ENCODE measurements at regions not wholly inside any gene's neighbourhood (a gene's known extent, or its start where the extent isn't known, plus 50 kb on each side); places are given as distances from the start of the nearest gene placed in this dataset.

GRCh38 chr1:79069828-79070227, 63.3 kb upstream of the ADGRL4 start:
- DNase-seq (ENCODE audit: low read depth, low spot score): no peak

DNA sequence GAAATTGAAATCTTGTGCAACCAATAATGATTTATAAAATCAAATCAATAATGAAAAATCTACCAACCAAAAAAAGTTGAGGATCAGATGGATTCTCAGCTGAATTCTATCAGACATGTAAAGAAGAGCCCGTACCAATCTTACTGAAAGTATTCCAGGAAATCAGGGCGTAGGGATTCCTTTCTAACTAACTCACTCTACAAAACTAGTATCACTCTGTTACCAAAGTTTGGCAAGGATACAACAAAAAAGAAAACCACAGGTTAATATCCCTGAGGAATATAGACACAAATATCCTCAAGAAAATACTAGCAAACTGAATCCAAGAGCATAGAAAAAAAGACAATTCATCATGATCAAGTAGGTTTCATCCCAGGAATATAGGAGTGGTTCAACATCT, 52.8 kb upstream of the ADGRL4 start:
- DNase-seq (ENCODE audit: low read depth, low spot score): no peak

Measured in ELF-1 (cell line).